Type B pancreatic cell (in vitro differentiated cells): ENCODE measurements at regions not wholly inside any gene's neighbourhood (a gene's known extent, or its start where the extent isn't known, plus 50 kb on each side); places are given as distances from the start of the nearest gene placed in this dataset.

Source experiments
- DNase-seq: peaks from one replicate; pipeline ENCODE4 v3.0.0; 2021; ENCODE audit warnings: mixed read lengths; ENCODE audit not compliant: unreplicated experiment; ENCODE audit errors: extremely low spot score
- H3K27ac Mint-ChIP-seq: 2 replicates; pipeline ENCODE4 v1.8.0; 2021; ENCODE audit warnings: mild to moderate bottlenecking, mixed read lengths
- H3K27me3 Mint-ChIP-seq: 2 replicates; pipeline ENCODE4 v1.8.0; 2021; ENCODE audit warnings: mixed read lengths
- H3K36me3 Mint-ChIP-seq: 2 replicates; pipeline ENCODE4 v1.8.0; 2021; ENCODE audit warnings: mixed read lengths
- H3K4me1 Mint-ChIP-seq: one replicate; pipeline ENCODE4 v1.8.0; 2021; ENCODE audit warnings: mixed read lengths; ENCODE audit not compliant: unreplicated experiment
- H3K4me3 Mint-ChIP-seq: 2 replicates; pipeline ENCODE4 v1.8.0; 2021; ENCODE audit warnings: mild to moderate bottlenecking, mixed read lengths
- H3K9me3 Mint-ChIP-seq: 2 replicates; pipeline ENCODE4 v1.8.0; 2021; ENCODE audit warnings: mixed read lengths
- CTCF ChIP-seq: fragments of 200-600 bp; sonication (generic); conservative IDR thresholded peaks from 2 replicates; pipeline ENCODE4 v1.5.0; 2021; ENCODE audit warnings: antibody characterized with exemption, mild to moderate bottlenecking

- Mint-ChIP-seq H3K36me3 (no peaks in the 10 kb centered on the region), H3K27ac (no peak overlapping the region), H3K27me3 (no peaks in the 10 kb centered on the region), H3K4me1 (no peaks in the 10 kb centered on the region), H3K4me3 (no peak overlapping the region), H3K9me3 (no peaks in the 10 kb centered on the region)
- TF ChIP-seq CTCF: no peak
- no peak for DNase-seq
Measured at GRCh38 chr10:22765660-22766547, 51.5 kb upstream of the PIP4K2A start.

GRCh38 chr10:22764639-22765038 lies 50.3 kb upstream of the PIP4K2A start:
- Mint-ChIP-seq H3K4me3 (no peak overlapping the region), H3K27ac (no peak overlapping the region), H3K4me1 (no peaks in the 10 kb centered on the region), H3K27me3 (no peaks in the 10 kb centered on the region), H3K36me3 (no peaks in the 10 kb centered on the region), H3K9me3 (peaks cover 3% of the 10 kb centered on the region)
- TF ChIP-seq CTCF: no peak
- no peak for DNase-seq
